ENCODE measurements at regions not wholly inside any gene's neighbourhood (a gene's known extent, or its start where the extent isn't known, plus 50 kb on each side); places are given as distances from the start of the nearest gene placed in this dataset.

DNA sequence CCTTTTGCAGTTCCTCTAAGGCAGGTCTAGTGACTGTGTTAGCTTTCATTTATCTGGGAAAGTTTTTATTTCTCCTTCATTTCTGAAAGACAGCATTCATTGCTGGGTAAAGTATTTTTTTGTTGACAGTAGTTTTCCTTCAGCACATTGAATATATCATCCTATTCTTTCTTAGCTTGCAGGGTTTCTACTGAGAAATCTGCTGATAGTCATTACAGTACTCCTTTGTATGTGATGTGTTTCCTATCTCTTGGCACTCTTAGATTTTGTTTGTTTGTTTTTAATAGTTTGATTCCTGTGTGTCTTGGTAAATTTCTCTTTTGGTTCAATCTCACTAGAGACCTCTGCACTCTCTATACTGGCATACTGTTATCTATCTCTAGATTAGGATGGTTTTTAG is 1667.9 kb downstream of the SLITRK1 start:
- ATAC-seq, result no peak
- H3K4me1 ChIP-seq, result no peaks in the 10 kb centered on the region
- intact Hi-C loops (cut with DNase I), result no loop called here
- H3K27me3 ChIP-seq (ENCODE audit: insufficient read depth in 3 of 3, low read length in 2 of 3), result no peaks in the 10 kb centered on the region
- DNase-seq, result no peak
- H3K4me3 ChIP-seq, result no peak overlapping the region
- H3K36me3 ChIP-seq (ENCODE audit: insufficient read depth in 1 of 2, low read depth in 1 of 2), result no peaks in the 10 kb centered on the region
- H3K9me3 ChIP-seq, result peaks cover 10% of the 10 kb centered on the region
- no peak overlapping the region for H3K27ac ChIP-seq
- no peak for TF ChIP-seq CTCF (IDR thresholded peaks at IDR 0.05)

DNA sequence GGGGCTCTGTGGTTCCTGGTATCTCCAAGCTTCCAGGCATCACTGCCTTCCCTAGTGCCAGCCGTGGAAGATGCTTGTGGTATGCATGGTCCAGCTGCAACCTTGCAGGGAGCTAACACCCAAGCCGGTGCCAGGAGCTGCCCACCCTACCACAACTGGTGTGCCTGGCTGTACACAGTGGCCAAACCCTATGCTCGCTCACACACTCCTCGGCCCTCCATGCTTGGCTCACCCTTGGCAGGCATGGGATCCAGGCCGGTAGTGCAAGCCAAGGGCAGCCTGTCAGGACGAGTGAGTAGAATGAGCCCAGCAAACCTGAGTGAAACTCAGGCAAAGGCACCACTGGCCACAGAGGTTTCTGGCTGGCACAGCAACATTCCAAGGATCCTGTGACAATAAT is 1676.0 kb downstream of the SLITRK1 start:
- H3K27me3 ChIP-seq (ENCODE audit: insufficient read depth in 3 of 3, low read length in 2 of 3), result no peaks in the 10 kb centered on the region
- no peaks in the 10 kb centered on the region for H3K4me1 ChIP-seq
- H3K27ac ChIP-seq, result no peak overlapping the region
- no peak overlapping the region for H3K4me3 ChIP-seq
- intact Hi-C loops (cut with DNase I), result loop anchor here in 1 of 2 donors (1.0 kb wide), 1 partner anchor 66 kb away; no protein-coding TSS in a partner anchor
- no peaks in the 10 kb centered on the region for H3K36me3 ChIP-seq (ENCODE audit: insufficient read depth in 1 of 2, low read depth in 1 of 2)
- DNase-seq (no peak), ATAC-seq (no peak)
- no peak for TF ChIP-seq CTCF (IDR thresholded peaks at IDR 0.05)
- H3K9me3 ChIP-seq, result no peaks in the 10 kb centered on the region
- 81 to 84% (median 83%) methylated on average over 6 of the region's 6 CpGs for WGBS, 3 donors

- Histone ChIP-seq H3K4me1 (no peaks in the 10 kb centered on the region), H3K4me3 (no peak overlapping the region), H3K9me3 (no peaks in the 10 kb centered on the region), H3K27ac (no peak overlapping the region), H3K27me3 (ENCODE audit: insufficient read depth in 3 of 3, low read length in 2 of 3) (no peaks in the 10 kb centered on the region), H3K36me3 (ENCODE audit: insufficient read depth in 1 of 2, low read depth in 1 of 2) (no peaks in the 10 kb centered on the region)
- no peak for TF ChIP-seq CTCF (IDR thresholded peaks at IDR 0.05)
- no peak for DNase-seq
- 48 to 69% (median 51%) methylated on average over 1 of the region's 1 CpG for WGBS, 3 donors
- no peak for ATAC-seq
- intact Hi-C loops (cut with DNase I), result no loop called here
Observed at GRCh38 chr13:82202398-82202797, 1679.9 kb downstream of the SLITRK1 start.

DNA sequence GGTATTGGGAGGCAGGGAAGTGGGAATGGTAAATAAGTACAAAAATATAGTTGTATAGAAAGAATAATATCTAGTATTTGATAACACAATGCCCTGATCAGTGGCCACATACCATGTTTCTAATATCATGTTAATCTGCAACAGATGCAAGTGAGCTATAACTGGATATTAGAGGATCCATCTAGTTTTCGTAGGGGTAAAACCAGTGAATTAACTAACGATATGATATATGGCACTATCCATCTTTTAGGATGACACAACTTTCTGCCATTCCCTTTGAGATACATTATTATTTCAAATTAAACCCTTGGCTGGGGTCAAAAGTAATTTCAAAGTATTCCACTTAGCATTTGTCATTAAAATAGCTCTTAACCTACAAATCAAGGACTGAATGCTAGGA is 1686.2 kb downstream of the SLITRK1 start:
- H3K36me3 ChIP-seq (ENCODE audit: insufficient read depth in 1 of 2, low read depth in 1 of 2), result no peaks in the 10 kb centered on the region
- no peaks in the 10 kb centered on the region for H3K9me3 ChIP-seq
- DNase-seq, result no peak
- intact Hi-C loops (cut with DNase I), result no loop called here
- ATAC-seq, result no peak
- no peaks in the 10 kb centered on the region for H3K4me1 ChIP-seq
- H3K27ac ChIP-seq, result no peak overlapping the region
- H3K4me3 ChIP-seq, result no peak overlapping the region
- no peaks in the 10 kb centered on the region for H3K27me3 ChIP-seq (ENCODE audit: insufficient read depth in 3 of 3, low read length in 2 of 3)
- no peak for TF ChIP-seq CTCF (IDR thresholded peaks at IDR 0.05)
- WGBS, 3 donors, result 84 to 88% (median 86%) methylated on average over 2 of the region's 2 CpGs

DNA sequence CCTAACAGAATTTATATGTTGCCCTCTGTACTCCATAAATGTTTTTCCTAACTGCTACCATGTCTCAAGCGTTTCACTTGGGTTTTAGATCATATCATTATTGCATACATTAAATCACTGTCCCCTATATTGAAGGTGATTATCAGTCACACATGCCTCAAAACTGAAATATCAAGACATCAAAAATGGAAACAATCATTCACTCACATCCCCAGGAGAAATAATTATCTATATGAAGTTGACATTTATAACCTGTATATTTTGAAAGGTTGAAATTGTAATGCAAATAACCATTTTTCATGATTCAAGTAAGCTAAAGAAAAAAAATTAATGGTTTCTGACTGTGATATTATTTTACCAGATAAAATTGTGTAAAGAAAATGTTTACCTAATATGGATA is 1695.0 kb downstream of the SLITRK1 start:
- H3K27me3 ChIP-seq (ENCODE audit: insufficient read depth in 3 of 3, low read length in 2 of 3), result no peaks in the 10 kb centered on the region
- H3K27ac ChIP-seq, result no peak overlapping the region
- ATAC-seq (no peak), DNase-seq (no peak)
- H3K4me3 ChIP-seq, result no peak overlapping the region
- intact Hi-C loops (cut with DNase I), result no loop called here
- no peaks in the 10 kb centered on the region for H3K9me3 ChIP-seq
- TF ChIP-seq CTCF (IDR thresholded peaks at IDR 0.05), result no peak
- 56 to 61% (median 58%) methylated on average over 1 of the region's 1 CpG for WGBS, 3 donors
- H3K4me1 ChIP-seq, result no peaks in the 10 kb centered on the region
- no peaks in the 10 kb centered on the region for H3K36me3 ChIP-seq (ENCODE audit: insufficient read depth in 1 of 2, low read depth in 1 of 2)
